GM23248 (cell line): ENCODE measurements at regions not wholly inside any gene's neighbourhood (a gene's known extent, or its start where the extent isn't known, plus 50 kb on each side); places are given as distances from the start of the nearest gene placed in this dataset.

Experiments used
- EZH2 ChIP-seq: fragments of 200-600 bp; sonication (generic); IDR thresholded peaks from 2 replicates; pipeline ENCODE4 v1.6.1; 2018; ENCODE audit warnings: antibody characterized with exemption, mild to moderate bottlenecking; ENCODE audit not compliant: insufficient read depth, poor library complexity, severe bottlenecking
- EZH2phosphoT487 ChIP-seq: fragments of 200-600 bp; sonication (generic); IDR thresholded peaks from 2 replicates; pipeline ENCODE4 v1.6.1; 2018; ENCODE audit warnings: antibody characterized with exemption, moderate library complexity, mild to moderate bottlenecking, low read depth; ENCODE audit not compliant: insufficient read depth

GRCh38 chr4:189404271-189404670 is 536.4 kb upstream of the FRG1 start:
- TF ChIP-seq EZH2 (no peak), EZH2phosphoT487 (no peak)
